Spinal cord (tissue), 9 donors: ENCODE measurements at regions not wholly inside any gene's neighbourhood (a gene's known extent, or its start where the extent isn't known, plus 50 kb on each side); places are given as distances from the start of the nearest gene placed in this dataset.

Experiments
- DNase-seq, 6 donors: peaks; one replicate each; pipeline versions ENCODE4 v3.0.0 to v3.0.0-alpha.2; 2013 to 2015; ENCODE audit warnings: low spot score in 6 of 6, low read depth in 4 of 6
- H3K27ac ChIP-seq: one replicate; pipeline ENCODE4 v1.5.1; 2013; ENCODE audit warnings: low read depth, low read length, control low read depth
- H3K27me3 ChIP-seq: one replicate; pipeline ENCODE4 v1.6.1; 2013; ENCODE audit warnings: low read length; ENCODE audit not compliant: control insufficient read depth, insufficient read depth
- H3K36me3 ChIP-seq: one replicate; pipeline ENCODE4 v1.6.1; 2013; ENCODE audit warnings: low read length; ENCODE audit not compliant: control insufficient read depth, insufficient read depth
- H3K4me1 ChIP-seq: one replicate; pipeline ENCODE4 v1.6.1; 2013; ENCODE audit warnings: low read length; ENCODE audit not compliant: control insufficient read depth, insufficient read depth
- H3K4me3 ChIP-seq: one replicate; pipeline ENCODE4 v1.5.1; 2013; ENCODE audit warnings: low read depth, low read length, control low read depth
- H3K9me3 ChIP-seq: one replicate; pipeline ENCODE4 v1.6.1; 2013; ENCODE audit warnings: low read length; ENCODE audit not compliant: control insufficient read depth, insufficient read depth
- WGBS: methylation state at CpG from one replicate; pipeline ENCODE4 v1.1.5; 2013; ENCODE audit warnings: missing lambda C conversion rate; ENCODE audit not compliant: insufficient coverage; 5-methylcytosine and 5-hydroxymethylcytosine counted together
- donor health status: healthy.

GRCh38 chr1:98813738-98814309, 152.3 kb downstream of the SNX7 start:
- WGBS = no CpG with 5 or more reads among the region's 1 CpG

GRCh38 chr1:98817821-98818220, 156.3 kb downstream of the SNX7 start:
- no peak overlapping the region for H3K4me3 ChIP-seq
- H3K27ac ChIP-seq = no peak overlapping the region
- H3K9me3 ChIP-seq = no peaks in the 10 kb centered on the region
- H3K27me3 ChIP-seq = no peaks in the 10 kb centered on the region
- no peaks in the 10 kb centered on the region for H3K4me1 ChIP-seq
- DNase-seq = peak in 1 of 6 donors; percentile 38
- WGBS = 100% methylated on average over 4 of the region's 4 CpGs
- H3K36me3 ChIP-seq = no peaks in the 10 kb centered on the region

More at GRCh38 chr1:98813738-98814309, 152.3 kb downstream of the SNX7 start:
- no peaks in the 10 kb centered on the region for H3K27me3 ChIP-seq
- no peak for DNase-seq
- H3K4me1 ChIP-seq = no peaks in the 10 kb centered on the region
- H3K36me3 ChIP-seq = no peaks in the 10 kb centered on the region
- H3K4me3 ChIP-seq = no peak overlapping the region
- no peak overlapping the region for H3K27ac ChIP-seq
- H3K9me3 ChIP-seq = no peaks in the 10 kb centered on the region

DNA sequence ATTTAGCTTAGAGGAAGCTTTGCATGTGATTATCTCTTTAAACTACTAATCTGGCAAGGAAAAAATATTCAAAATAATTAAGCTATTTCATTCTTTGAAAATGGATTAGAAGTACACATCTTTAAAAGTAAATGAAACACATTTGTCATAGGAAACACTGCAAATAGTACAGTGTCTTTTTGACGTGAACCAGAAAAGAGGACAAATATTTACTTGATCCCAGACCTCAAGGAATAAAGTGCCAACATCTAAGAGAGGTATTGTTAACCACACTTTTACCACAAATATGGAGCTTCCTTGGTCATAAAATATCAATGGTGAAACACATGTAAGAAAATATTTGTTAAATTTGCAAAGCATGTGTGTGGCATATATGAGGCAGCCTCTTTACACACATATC, 159.9 kb downstream of the SNX7 start:
- H3K4me3 ChIP-seq = no peak overlapping the region
- no peak overlapping the region for H3K27ac ChIP-seq
- no CpG with 5 or more reads among the region's 1 CpG for WGBS
- no peaks in the 10 kb centered on the region for H3K27me3 ChIP-seq
- H3K9me3 ChIP-seq = no peaks in the 10 kb centered on the region
- DNase-seq = no peak
- no peaks in the 10 kb centered on the region for H3K36me3 ChIP-seq
- H3K4me1 ChIP-seq = no peaks in the 10 kb centered on the region

GRCh38 chr1:98824736-98825135, 163.2 kb downstream of the SNX7 start:
- DNase-seq = no peak
- H3K4me3 ChIP-seq = no peak overlapping the region

DNA sequence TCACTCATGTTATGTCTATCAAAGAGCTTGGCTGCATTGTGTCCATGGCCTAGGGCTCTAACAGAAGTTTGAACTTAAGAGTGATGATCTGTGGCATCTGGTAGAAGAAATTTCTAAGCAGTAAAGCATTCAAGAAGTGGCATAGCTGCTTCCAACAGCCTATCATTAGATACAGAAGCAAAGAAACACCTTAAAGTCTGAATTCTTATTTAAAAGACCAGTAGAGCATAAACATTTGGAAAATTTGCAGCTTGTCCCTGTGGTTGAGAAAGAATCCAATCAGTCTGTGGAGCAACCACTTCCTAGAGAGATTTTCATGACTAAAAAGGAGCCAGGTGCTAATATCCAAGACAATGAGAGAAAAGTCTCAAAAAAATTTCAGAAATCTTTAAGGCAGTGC, 165.5 kb downstream of the SNX7 start:
- no peak for DNase-seq
- no peaks in the 10 kb centered on the region for H3K36me3 ChIP-seq
- H3K4me1 ChIP-seq = no peaks in the 10 kb centered on the region
- no peak overlapping the region for H3K4me3 ChIP-seq
- H3K27me3 ChIP-seq = no peaks in the 10 kb centered on the region
- H3K27ac ChIP-seq = no peak overlapping the region
- no peaks in the 10 kb centered on the region for H3K9me3 ChIP-seq

More at GRCh38 chr1:98824736-98825135, 163.2 kb downstream of the SNX7 start:
- Histone ChIP-seq H3K9me3 (no peaks in the 10 kb centered on the region), H3K4me1 (no peaks in the 10 kb centered on the region), H3K27ac (no peak overlapping the region), H3K36me3 (no peaks in the 10 kb centered on the region), H3K27me3 (no peaks in the 10 kb centered on the region)
- 77% methylated on average over 2 of the region's 3 CpGs for WGBS

DNA sequence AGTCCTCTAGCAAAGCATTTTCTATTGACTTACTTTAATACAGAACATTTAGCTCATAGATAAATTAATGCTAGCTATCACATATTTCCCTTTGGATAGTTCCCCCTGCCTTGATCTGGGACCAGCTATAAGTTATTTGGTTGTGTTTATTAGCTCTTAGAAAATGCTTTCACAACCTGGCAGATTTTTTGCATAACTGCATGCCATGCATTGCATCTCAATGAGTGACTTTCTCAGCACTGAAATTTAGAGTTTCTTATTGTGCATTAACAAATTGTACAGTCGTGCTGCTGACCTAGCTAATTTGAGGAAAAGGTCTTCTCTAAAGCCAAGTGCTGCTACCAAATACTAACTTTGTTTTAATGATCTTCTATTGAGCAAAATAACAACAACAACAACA, 164.8 kb downstream of the PLPPR5 start:
- Histone ChIP-seq H3K9me3 (no peaks in the 10 kb centered on the region), H3K4me3 (no peak overlapping the region), H3K27me3 (no peaks in the 10 kb centered on the region), H3K27ac (no peak overlapping the region), H3K36me3 (no peaks in the 10 kb centered on the region), H3K4me1 (no peaks in the 10 kb centered on the region)
- no CpG with 5 or more reads among the region's 1 CpG for WGBS
- DNase-seq = no peak
